H4 (cell line): ENCODE measurements at regions not wholly inside any gene's neighbourhood (a gene's known extent, or its start where the extent isn't known, plus 50 kb on each side); places are given as distances from the start of the nearest gene placed in this dataset.
"Not testable (repeated sequence)": the region's sequence is repeated elsewhere in the genome, so short reads cannot be mapped to it uniquely, and the experiment has no call there.

Source experiments
- DNase-seq: peaks from one replicate; pipeline ENCODE4 v3.0.0-alpha.2; 2015; ENCODE audit warnings: low spot score

GRCh38 chr4:81601358-81601694 is 129.6 kb upstream of the RASGEF1B start:
- no peak for DNase-seq

GRCh38 chr4:81600520-81601357 is 129.0 kb upstream of the RASGEF1B start:
- DNase-seq = no peak

GRCh38 chr4:81599742-81600380 is 128.2 kb upstream of the RASGEF1B start:
- DNase-seq = no peak

- DNase-seq = no peak
These were observed 124.3 kb upstream of the RASGEF1B start for GRCh38 chr4:81595798-81596610.

- no peak for DNase-seq
These were observed 123.6 kb upstream of the RASGEF1B start for GRCh38 chr4:81595287-81595686.

GRCh38 chr4:81594490-81595159 is 122.9 kb upstream of the RASGEF1B start:
- no peak for DNase-seq

GRCh38 chr4:81592701-81593100 is 121.0 kb upstream of the RASGEF1B start:
- DNase-seq = no peak

- DNase-seq = no peak
These were observed 118.9 kb upstream of the RASGEF1B start for GRCh38 chr4:81590596-81590995.

GRCh38 chr4:81589262-81589661 is 117.6 kb upstream of the RASGEF1B start:
- DNase-seq = no peak

GRCh38 chr4:81586706-81587105 is 115.0 kb upstream of the RASGEF1B start:
- DNase-seq = no peak

- DNase-seq = not testable (repeated sequence)
These were observed 109.3 kb upstream of the RASGEF1B start for GRCh38 chr4:81580994-81581374.

- no peak for DNase-seq
These were observed 108.8 kb upstream of the RASGEF1B start for GRCh38 chr4:81580346-81580993.

GRCh38 chr4:81577392-81577791 is 105.7 kb upstream of the RASGEF1B start:
- DNase-seq = no peak

- DNase-seq = no peak
These were observed 103.3 kb upstream of the RASGEF1B start for GRCh38 chr4:81574991-81575390.

- DNase-seq = no peak
These were observed 102.1 kb upstream of the RASGEF1B start for GRCh38 chr4:81573840-81574239.

GRCh38 chr4:81572402-81572801 is 100.7 kb upstream of the RASGEF1B start:
- DNase-seq = no peak

GRCh38 chr4:81571105-81571504 is 99.4 kb upstream of the RASGEF1B start:
- DNase-seq = no peak

- DNase-seq = no peak
These were observed 94.5 kb upstream of the RASGEF1B start for GRCh38 chr4:81566161-81566591.

GRCh38 chr4:81565142-81565870 is 93.6 kb upstream of the RASGEF1B start:
- DNase-seq = peak; percentile 23

GRCh38 chr4:81564025-81564424 is 92.3 kb upstream of the RASGEF1B start:
- DNase-seq = no peak

- DNase-seq = no peak
These were observed 90.4 kb upstream of the RASGEF1B start for GRCh38 chr4:81562093-81562492.
